ENCODE measurements at regions not wholly inside any gene's neighbourhood (a gene's known extent, or its start where the extent isn't known, plus 50 kb on each side); places are given as distances from the start of the nearest gene placed in this dataset.

GRCh38 chr7:115499956-115500355, 530.6 kb downstream of the TFEC start:
- H3K27ac Mint-ChIP-seq, result no peak overlapping the region
- no peak for DNase-seq
- intact Hi-C loops (cut with micrococcal nuclease), result no loop called here
- H3K9me3 Mint-ChIP-seq, result no peaks in the 10 kb centered on the region
- H3K4me3 Mint-ChIP-seq, result no peak overlapping the region
- peaks cover 3% of the 10 kb centered on the region for H3K27me3 Mint-ChIP-seq
- ChIA-PET CTCF (no interaction called here), POLR2A (no interaction called here)
- no peak for ATAC-seq
- H3K36me3 Mint-ChIP-seq (ENCODE audit: low read depth), result no peaks in the 10 kb centered on the region
- H3K4me1 Mint-ChIP-seq (ENCODE audit: low read depth), result no peaks in the 10 kb centered on the region
- TF ChIP-seq CTCF (IDR thresholded peaks at IDR 0.05), result no peak

GRCh38 chr7:115496006-115496405, 534.6 kb downstream of the TFEC start:
- no peak overlapping the region for H3K4me3 Mint-ChIP-seq
- ChIA-PET CTCF (no interaction called here), POLR2A (no interaction called here)
- ATAC-seq (no peak), DNase-seq (no peak)
- no peaks in the 10 kb centered on the region for H3K4me1 Mint-ChIP-seq (ENCODE audit: low read depth)
- intact Hi-C loops (cut with micrococcal nuclease), result no loop called here
- no peak overlapping the region for H3K27ac Mint-ChIP-seq
- no peaks in the 10 kb centered on the region for H3K36me3 Mint-ChIP-seq (ENCODE audit: low read depth)
- TF ChIP-seq CTCF (IDR thresholded peaks at IDR 0.05), result no peak
- no peaks in the 10 kb centered on the region for H3K9me3 Mint-ChIP-seq
- H3K27me3 Mint-ChIP-seq, result peaks cover 4% of the 10 kb centered on the region

GRCh38 chr7:115494529-115495147, 535.9 kb downstream of the TFEC start:
- intact Hi-C loops (cut with micrococcal nuclease), result no loop called here
- H3K36me3 Mint-ChIP-seq (ENCODE audit: low read depth), result no peaks in the 10 kb centered on the region
- no peak for ATAC-seq
- H3K4me1 Mint-ChIP-seq (ENCODE audit: low read depth), result no peaks in the 10 kb centered on the region
- H3K27ac Mint-ChIP-seq, result no peak overlapping the region
- POLR2A ChIA-PET, result no interaction called here
- H3K9me3 Mint-ChIP-seq, result no peaks in the 10 kb centered on the region
- no peak for DNase-seq
- H3K27me3 Mint-ChIP-seq, result peaks cover 4% of the 10 kb centered on the region
- H3K4me3 Mint-ChIP-seq, result no peak overlapping the region
- CTCF ChIA-PET, result no interaction called here
- no peak for TF ChIP-seq CTCF (IDR thresholded peaks at IDR 0.05)

GRCh38 chr7:115493381-115493780, 537.2 kb downstream of the TFEC start:
- no peaks in the 10 kb centered on the region for H3K4me1 Mint-ChIP-seq (ENCODE audit: low read depth)
- ChIA-PET CTCF (no interaction called here), POLR2A (interaction anchor here (0.6 kb wide), 1 partner anchor 11 kb away, joined by 3 read pairs; no protein-coding TSS in a partner anchor)
- no peak for ATAC-seq
- no peak overlapping the region for H3K4me3 Mint-ChIP-seq
- no peaks in the 10 kb centered on the region for H3K9me3 Mint-ChIP-seq
- H3K36me3 Mint-ChIP-seq (ENCODE audit: low read depth), result no peaks in the 10 kb centered on the region
- H3K27me3 Mint-ChIP-seq, result peaks cover 4% of the 10 kb centered on the region
- no peak overlapping the region for H3K27ac Mint-ChIP-seq
- intact Hi-C loops (cut with micrococcal nuclease), result no loop called here
- no peak for TF ChIP-seq CTCF (IDR thresholded peaks at IDR 0.05)
- no peak for DNase-seq

GRCh38 chr7:115491744-115492380, 538.7 kb downstream of the TFEC start:
- H3K27me3 Mint-ChIP-seq, result peaks cover 4% of the 10 kb centered on the region
- POLR2A ChIA-PET, result no interaction called here
- H3K4me1 Mint-ChIP-seq (ENCODE audit: low read depth), result no peaks in the 10 kb centered on the region
- no peak for ATAC-seq
- H3K4me3 Mint-ChIP-seq, result no peak overlapping the region
- no peak for TF ChIP-seq CTCF (IDR thresholded peaks at IDR 0.05)
- CTCF ChIA-PET, result no interaction called here
- H3K27ac Mint-ChIP-seq, result no peak overlapping the region
- H3K36me3 Mint-ChIP-seq (ENCODE audit: low read depth), result no peaks in the 10 kb centered on the region
- no peak for DNase-seq
- intact Hi-C loops (cut with micrococcal nuclease), result no loop called here
- H3K9me3 Mint-ChIP-seq, result no peaks in the 10 kb centered on the region
